ENCODE measurements at regions not wholly inside any gene's neighbourhood (a gene's known extent, or its start where the extent isn't known, plus 50 kb on each side); places are given as distances from the start of the nearest gene placed in this dataset.

GRCh38 chr13:88919970-88920628, 1248.9 kb downstream of the SLITRK5 start:
- no peak for DNase-seq

GRCh38 chr13:88925954-88926353, 1254.8 kb downstream of the SLITRK5 start:
- no peak for DNase-seq

- DNase-seq: no peak
Observed at GRCh38 chr13:88926890-88927502, 1255.8 kb downstream of the SLITRK5 start.

- DNase-seq: no peak
Observed at GRCh38 chr13:88932950-88933349, 1261.8 kb downstream of the SLITRK5 start.

- DNase-seq: no peak
Observed at GRCh38 chr13:88937384-88937783, 1266.2 kb downstream of the SLITRK5 start.

- no peak for DNase-seq
Observed at GRCh38 chr13:88945793-88946192, 1274.6 kb downstream of the SLITRK5 start.

- no peak for DNase-seq
Observed at GRCh38 chr13:88948501-88948900, 1277.3 kb downstream of the SLITRK5 start.

- DNase-seq: no peak
Observed at GRCh38 chr13:88958821-88959220, 1287.7 kb downstream of the SLITRK5 start.

- DNase-seq: no peak
Observed at GRCh38 chr13:88976466-88976865, 1305.3 kb downstream of the SLITRK5 start.

- no peak for DNase-seq
Observed at GRCh38 chr13:88978607-88979006, 1307.4 kb downstream of the SLITRK5 start.

- DNase-seq: no peak
Observed at GRCh38 chr13:88979465-88980175, 1308.4 kb downstream of the SLITRK5 start.

- DNase-seq: no peak
Observed at GRCh38 chr13:89003656-89004055, 1332.5 kb downstream of the SLITRK5 start.

GRCh38 chr13:89011615-89012014, 1340.4 kb downstream of the SLITRK5 start:
- no peak for DNase-seq

- no peak for DNase-seq
Observed at GRCh38 chr13:89027694-89028306, 1356.6 kb downstream of the SLITRK5 start.

GRCh38 chr13:89029062-89029461, 1357.9 kb downstream of the SLITRK5 start:
- DNase-seq: no peak

GRCh38 chr13:89034015-89034414, 1362.8 kb downstream of the SLITRK5 start:
- no peak for DNase-seq

- DNase-seq: no peak
Observed at GRCh38 chr13:89052699-89053098, 1381.5 kb downstream of the SLITRK5 start.

- DNase-seq: no peak
Observed at GRCh38 chr13:89053418-89053817, 1382.2 kb downstream of the SLITRK5 start.

GRCh38 chr13:89057274-89057673, 1386.1 kb downstream of the SLITRK5 start:
- no peak for DNase-seq

GRCh38 chr13:89057862-89058261, 1386.7 kb downstream of the SLITRK5 start:
- DNase-seq: no peak

- peak; percentile 84 for DNase-seq
Observed at GRCh38 chr13:89061821-89062220, 1390.7 kb downstream of the SLITRK5 start.

- peak; percentile 63 for DNase-seq
Observed at GRCh38 chr13:89066868-89067466, 1395.8 kb downstream of the SLITRK5 start.

- DNase-seq: no peak
Observed at GRCh38 chr13:89072979-89073378, 1401.8 kb downstream of the SLITRK5 start.

Data from NCI-H345 (cell line).